ENCODE measurements at regions not wholly inside any gene's neighbourhood (a gene's known extent, or its start where the extent isn't known, plus 50 kb on each side); places are given as distances from the start of the nearest gene placed in this dataset.
"Not testable (repeated sequence)": the region's sequence is repeated elsewhere in the genome, so short reads cannot be mapped to it uniquely, and the experiment has no call there.

GRCh38 chr4:54587107-54587891 lies 70.5 kb upstream of the KIT start:
- no peak for DNase-seq

- peak; percentile 95 for DNase-seq
These were observed 69.4 kb upstream of the KIT start for GRCh38 chr4:54588404-54588803.

GRCh38 chr4:54589586-54589985 lies 68.2 kb upstream of the KIT start:
- no peak for DNase-seq

- DNase-seq: no peak
These were observed 63.9 kb upstream of the KIT start for GRCh38 chr4:54593795-54594322.

- DNase-seq: no peak
These were observed 61.6 kb upstream of the KIT start for GRCh38 chr4:54596201-54596600.

- not testable (repeated sequence) for DNase-seq
These were observed 60.1 kb upstream of the KIT start for GRCh38 chr4:54597678-54598077.

- DNase-seq: not testable (repeated sequence)
These were observed 55.6 kb upstream of the KIT start for GRCh38 chr4:54602175-54602574.

GRCh38 chr4:54607067-54607466 lies 50.7 kb upstream of the KIT start:
- no peak for DNase-seq

- DNase-seq: no peak
These were observed 50.2 kb upstream of the KIT start for GRCh38 chr4:54607521-54607920.
